LNCAP (cell line): ENCODE measurements at regions not wholly inside any gene's neighbourhood (a gene's known extent, or its start where the extent isn't known, plus 50 kb on each side); places are given as distances from the start of the nearest gene placed in this dataset.

ENCODE experiments used
- TF ChIP-seq, protein P1 (sequence below): fragments of 450-650 bp; IDR thresholded peaks from 2 replicates; pipeline ENCODE4 v1.5.1; 2017; ENCODE audit warnings: mild to moderate bottlenecking

DNA sequence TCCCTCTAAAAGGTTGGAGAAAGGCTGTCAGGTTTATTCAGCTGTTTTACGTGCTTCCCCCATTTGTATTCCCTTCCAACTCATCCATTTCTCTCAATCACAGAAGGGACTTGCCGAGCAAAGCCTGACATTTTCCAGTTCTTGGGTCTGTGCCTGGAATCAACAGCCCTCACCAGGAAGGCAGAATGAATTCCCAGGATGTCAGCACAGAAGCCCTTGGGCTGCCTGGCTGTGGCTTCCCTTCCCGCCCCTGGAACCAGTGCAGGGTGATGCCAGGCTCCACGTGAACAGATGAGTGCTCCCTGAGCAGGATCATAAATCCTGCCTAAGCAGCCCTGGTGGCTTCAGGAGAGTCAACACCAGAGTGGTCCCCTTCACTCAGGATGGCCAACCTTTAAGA lies 86.1 kb upstream of the CD83 start:
- TF ChIP-seq, protein P1, sequence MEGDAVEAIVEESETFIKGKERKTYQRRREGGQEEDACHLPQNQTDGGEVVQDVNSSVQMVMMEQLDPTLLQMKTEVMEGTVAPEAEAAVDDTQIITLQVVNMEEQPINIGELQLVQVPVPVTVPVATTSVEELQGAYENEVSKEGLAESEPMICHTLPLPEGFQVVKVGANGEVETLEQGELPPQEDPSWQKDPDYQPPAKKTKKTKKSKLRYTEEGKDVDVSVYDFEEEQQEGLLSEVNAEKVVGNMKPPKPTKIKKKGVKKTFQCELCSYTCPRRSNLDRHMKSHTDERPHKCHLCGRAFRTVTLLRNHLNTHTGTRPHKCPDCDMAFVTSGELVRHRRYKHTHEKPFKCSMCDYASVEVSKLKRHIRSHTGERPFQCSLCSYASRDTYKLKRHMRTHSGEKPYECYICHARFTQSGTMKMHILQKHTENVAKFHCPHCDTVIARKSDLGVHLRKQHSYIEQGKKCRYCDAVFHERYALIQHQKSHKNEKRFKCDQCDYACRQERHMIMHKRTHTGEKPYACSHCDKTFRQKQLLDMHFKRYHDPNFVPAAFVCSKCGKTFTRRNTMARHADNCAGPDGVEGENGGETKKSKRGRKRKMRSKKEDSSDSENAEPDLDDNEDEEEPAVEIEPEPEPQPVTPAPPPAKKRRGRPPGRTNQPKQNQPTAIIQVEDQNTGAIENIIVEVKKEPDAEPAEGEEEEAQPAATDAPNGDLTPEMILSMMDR = no peak

DNA sequence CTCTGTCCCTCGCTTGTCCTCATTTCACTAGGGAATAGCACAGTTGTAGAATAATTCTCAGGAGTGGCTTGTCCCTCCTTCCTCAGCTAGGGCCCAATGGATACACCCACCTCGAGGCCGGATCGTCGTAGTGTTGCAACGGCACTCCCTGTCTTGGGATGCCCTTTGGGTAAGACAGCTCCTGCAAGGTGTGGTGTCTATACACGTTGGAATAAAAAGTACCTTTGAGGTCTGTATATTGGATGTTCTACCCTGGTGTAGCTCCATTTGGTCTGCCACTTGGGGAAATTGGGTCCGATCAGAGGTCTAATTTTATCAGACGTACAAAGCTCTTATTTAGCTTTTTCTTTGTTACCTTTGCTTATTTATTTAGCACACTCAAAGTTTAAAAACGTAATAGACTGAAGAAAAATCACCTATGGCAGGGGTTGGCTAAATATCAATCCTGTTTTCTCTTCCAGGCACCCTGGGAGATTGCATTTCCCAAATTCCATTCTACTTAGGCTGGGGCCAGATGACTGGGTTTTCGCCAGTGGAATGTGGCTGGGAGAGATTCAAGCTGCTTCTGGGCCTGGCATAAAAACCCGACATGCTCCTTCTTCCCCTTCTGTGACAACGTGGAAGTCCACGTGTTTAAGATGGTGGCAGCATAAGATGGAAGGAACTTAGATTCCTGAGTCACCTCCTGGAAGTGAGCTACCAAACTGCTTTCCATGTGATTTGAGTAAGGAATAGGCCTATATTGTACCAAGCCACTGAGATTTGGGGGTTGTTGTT lies 82.3 kb upstream of the CD83 start:
- TF ChIP-seq, protein P1 = no peak

DNA sequence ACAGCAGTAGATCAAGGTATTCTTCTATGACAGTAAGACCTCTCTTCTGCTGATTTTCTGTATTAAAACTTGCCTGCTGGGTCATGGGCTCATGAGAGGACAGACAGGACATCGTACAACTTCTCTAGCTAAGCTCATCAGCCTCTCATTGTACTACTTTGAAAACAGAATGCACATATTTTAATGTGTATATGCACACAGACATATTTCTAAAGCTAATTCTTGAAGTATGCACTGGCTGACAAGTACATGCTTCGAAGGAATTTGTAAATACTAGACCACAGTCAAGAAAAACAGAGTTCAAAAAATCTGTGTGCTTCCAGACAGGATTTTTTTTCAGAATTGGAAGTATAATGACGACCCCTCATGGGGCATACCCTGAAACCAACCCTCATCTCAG lies 81.7 kb upstream of the CD83 start:
- TF ChIP-seq, protein P1 = no peak

DNA sequence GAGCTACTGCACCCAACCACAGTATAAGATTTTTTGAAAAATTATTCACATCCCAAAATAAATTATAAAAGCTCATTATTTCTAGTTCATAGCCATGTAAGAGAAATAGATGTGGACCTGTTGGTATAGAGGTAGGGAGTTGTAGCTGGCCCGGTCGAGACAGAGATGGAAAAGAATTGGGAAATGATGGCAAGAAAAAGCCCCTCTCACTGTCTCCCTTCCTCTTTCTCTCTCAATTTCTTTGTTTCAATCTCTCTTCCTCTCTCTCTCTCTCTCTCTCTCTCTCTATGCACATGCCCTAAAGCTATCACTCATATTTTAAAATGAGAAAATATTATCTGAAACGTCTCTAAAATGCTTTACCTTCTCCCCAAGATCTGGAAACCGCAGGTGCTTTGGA lies 80.7 kb upstream of the CD83 start:
- TF ChIP-seq, protein P1 = no peak

DNA sequence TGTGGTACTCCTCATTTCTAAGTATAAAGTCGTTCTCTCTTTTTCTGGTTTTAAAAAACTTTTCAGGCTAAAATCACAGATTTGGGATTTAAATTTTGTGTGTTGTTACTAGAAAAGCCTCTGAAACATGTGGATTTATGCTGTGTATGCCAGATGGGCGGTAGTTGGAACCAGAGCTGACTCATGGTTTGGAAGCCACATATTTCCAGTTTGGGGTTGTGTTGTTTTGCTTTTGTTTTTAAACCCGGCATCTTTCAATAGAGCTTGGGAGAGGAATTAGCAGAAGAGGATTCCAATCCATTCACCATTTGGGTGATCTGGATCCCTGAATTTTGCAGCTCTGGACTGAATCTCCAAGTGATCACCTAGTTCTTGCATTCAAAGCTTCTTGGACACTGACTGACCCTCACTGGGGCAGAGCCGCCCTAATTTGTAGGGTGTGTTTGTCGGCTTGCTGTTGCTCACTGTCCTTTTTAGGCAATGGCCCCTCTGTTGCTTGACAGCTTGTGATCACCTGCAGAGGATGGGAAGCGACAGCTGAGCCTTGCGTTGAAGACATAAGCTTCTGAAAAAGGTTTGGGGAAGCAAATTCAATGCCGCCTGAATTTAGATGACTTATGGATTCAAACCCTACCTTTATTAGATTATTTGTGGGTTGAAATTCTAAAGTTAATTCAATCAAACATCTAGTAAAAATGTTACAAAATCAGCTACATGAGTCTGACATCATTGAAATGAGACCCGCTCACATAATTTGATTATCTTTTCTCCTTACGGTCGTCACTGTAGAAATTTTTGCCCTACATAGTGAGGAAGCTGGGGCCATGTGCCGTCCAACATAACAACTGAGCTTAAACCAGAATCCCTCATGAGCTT lies 79.9 kb upstream of the CD83 start:
- TF ChIP-seq, protein P1 = no peak

DNA sequence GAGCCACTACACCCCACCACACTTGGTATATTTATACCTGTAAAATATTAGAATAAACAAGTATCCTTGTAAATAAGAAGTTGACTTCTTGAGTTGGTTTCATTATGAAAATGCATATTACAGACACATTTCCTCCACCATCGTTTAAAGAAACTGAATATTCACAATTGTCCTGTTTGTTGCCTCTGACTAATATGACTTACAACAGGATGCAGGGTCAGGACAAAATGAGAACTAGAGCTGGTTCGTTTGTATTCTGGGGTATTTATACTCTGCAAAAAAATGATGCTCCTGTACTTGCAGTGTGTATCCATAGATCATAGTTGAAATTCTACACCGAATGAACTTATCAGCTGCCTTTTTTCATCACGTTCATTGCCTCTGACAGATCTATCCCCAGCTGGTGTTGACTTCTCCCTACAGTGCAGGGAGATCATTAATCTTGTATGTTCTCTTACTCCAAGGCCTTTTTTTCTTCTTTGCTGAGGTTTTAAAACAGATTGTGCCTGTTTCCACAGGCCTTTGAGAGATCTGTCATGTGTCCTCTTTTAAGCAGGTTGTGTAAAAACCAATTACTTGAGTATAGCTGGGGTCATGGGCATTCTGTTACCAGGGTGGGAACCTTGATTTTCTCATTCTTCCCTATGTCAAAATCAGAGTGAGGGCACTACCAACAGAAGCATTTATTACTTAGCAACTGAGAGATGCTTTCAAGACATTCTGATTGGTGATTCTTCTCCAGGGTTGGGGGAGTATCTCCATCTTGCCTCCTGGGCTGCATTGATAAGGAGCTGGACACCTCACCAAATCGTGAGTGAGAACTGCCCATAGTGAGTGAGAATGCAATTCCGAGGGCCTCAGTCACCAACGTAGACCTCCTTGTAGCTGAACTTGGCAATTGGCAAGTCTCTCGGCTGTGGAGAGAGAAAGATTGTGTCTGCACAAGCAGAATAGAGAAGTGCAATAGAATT lies 78.8 kb upstream of the CD83 start:
- TF ChIP-seq, protein P1 = no peak

DNA sequence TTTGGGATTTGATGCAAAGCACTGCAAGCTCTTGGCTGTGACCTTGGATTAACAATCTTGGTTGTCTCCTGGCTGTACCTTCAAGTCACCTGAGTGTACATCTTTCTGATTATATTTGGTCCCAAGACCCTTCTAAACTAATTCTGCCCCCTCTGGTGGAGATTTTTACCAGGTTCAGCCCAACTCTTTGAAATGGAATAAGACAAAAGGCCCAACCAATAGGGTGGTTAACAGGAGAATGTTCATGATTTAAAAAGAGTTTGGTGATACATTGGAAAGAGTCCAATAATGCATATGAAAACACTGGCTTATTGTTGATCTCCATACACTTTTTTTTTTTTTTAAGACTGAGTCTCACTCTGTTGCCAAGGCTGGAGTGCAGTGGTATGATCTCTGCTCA lies 77.5 kb upstream of the CD83 start:
- TF ChIP-seq, protein P1 = no peak
